ENCODE measurements at regions not wholly inside any gene's neighbourhood (a gene's known extent, or its start where the extent isn't known, plus 50 kb on each side); places are given as distances from the start of the nearest gene placed in this dataset.

GRCh38 chr2:100630473-100630977, 67.7 kb downstream of the PDCL3 start:
- TF ChIP-seq, protein P1, sequence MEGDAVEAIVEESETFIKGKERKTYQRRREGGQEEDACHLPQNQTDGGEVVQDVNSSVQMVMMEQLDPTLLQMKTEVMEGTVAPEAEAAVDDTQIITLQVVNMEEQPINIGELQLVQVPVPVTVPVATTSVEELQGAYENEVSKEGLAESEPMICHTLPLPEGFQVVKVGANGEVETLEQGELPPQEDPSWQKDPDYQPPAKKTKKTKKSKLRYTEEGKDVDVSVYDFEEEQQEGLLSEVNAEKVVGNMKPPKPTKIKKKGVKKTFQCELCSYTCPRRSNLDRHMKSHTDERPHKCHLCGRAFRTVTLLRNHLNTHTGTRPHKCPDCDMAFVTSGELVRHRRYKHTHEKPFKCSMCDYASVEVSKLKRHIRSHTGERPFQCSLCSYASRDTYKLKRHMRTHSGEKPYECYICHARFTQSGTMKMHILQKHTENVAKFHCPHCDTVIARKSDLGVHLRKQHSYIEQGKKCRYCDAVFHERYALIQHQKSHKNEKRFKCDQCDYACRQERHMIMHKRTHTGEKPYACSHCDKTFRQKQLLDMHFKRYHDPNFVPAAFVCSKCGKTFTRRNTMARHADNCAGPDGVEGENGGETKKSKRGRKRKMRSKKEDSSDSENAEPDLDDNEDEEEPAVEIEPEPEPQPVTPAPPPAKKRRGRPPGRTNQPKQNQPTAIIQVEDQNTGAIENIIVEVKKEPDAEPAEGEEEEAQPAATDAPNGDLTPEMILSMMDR (IDR thresholded peaks at IDR 0.05 in 2 of 3, conservative IDR thresholded peaks at IDR 0.05 in 1 of 3; ENCODE audit: control insufficient read depth in 2 of 3, extremely low read depth in 1 of 3, insufficient read depth in 1 of 3, low read depth in 3 of 3, low read length in 3 of 3): no peak
- no peak for TF ChIP-seq RAD51 (IDR thresholded peaks at IDR 0.05)
- TF ChIP-seq NFIC (IDR thresholded peaks at IDR 0.05; ENCODE audit: low read depth, low read length): no peak

Measured in GM12878 (cell line).